Thoracic aorta (tissue), 2 donors: ENCODE measurements at regions not wholly inside any gene's neighbourhood (a gene's known extent, or its start where the extent isn't known, plus 50 kb on each side); places are given as distances from the start of the nearest gene placed in this dataset.

Experiments
- ATAC-seq: fragments of 150-250 bp; one replicate; pipeline ENCODE4 v1.8.0; 2017; ENCODE audit warnings: low read depth; ENCODE audit not compliant: insufficient number of reproducible peaks, low FRiP score
- DNase-seq: peaks from one replicate; pipeline ENCODE4 v3.0.0-alpha.2; 2020; ENCODE audit warnings: low spot score
- H3K27ac ChIP-seq, 2 donors: fragments of 200-600 bp; sonication (generic); 1 replicate in 1 of 2; 2 replicates in 1 of 2; pipeline ENCODE4 v1.5.1; 2016; ENCODE audit warnings: mild to moderate bottlenecking in 2 of 2, moderate library complexity in 2 of 2
- H3K27me3 ChIP-seq: fragments of 200-600 bp; sonication (generic); replicated peaks from 2 replicates; pipeline ENCODE4 v1.6.0; 2016; ENCODE audit warnings: mild to moderate bottlenecking; ENCODE audit not compliant: insufficient read depth
- H3K36me3 ChIP-seq: fragments of 200-600 bp; sonication (generic); one replicate; pipeline ENCODE4 v1.5.1; 2016
- H3K4me1 ChIP-seq, 2 donors: fragments of 200-600 bp; sonication (generic); 1 replicate in 1 of 2; 2 replicates in 1 of 2; pipeline versions ENCODE4 v1.5.1 to v1.6.0; 2016; ENCODE audit warnings: low read depth in 2 of 2, mild to moderate bottlenecking in 1 of 2; ENCODE audit not compliant: control insufficient read depth in 1 of 2
- H3K4me3 ChIP-seq: fragments of 200-600 bp; sonication (generic); 2 replicates; pipeline ENCODE4 v1.5.1; 2016; ENCODE audit warnings: mild to moderate bottlenecking
- H3K9me3 ChIP-seq: fragments of 200-600 bp; sonication (generic); 2 replicates; pipeline ENCODE4 v1.5.1; 2016
- CTCF ChIP-seq: fragments of 200-600 bp; sonication (generic); IDR thresholded peaks from one replicate; pipeline ENCODE4 v1.5.1; 2019; ENCODE audit warnings: antibody characterized with exemption

- Histone ChIP-seq H3K4me3 (no peak overlapping the region), H3K36me3 (no peaks in the 10 kb centered on the region), H3K4me1 (no peaks in the 10 kb centered on the region), H3K9me3 (no peaks in the 10 kb centered on the region), H3K27me3 (no peaks in the 10 kb centered on the region), H3K27ac (no peak overlapping the region)
- ATAC-seq (no peak), DNase-seq (no peak)
- TF ChIP-seq CTCF, result no peak
These were observed 60.7 kb upstream of the GZMB start for GRCh38 chr14:24694680-24695079.

- no peak for ATAC-seq
- DNase-seq, result no peak
- Histone ChIP-seq H3K27me3 (no peaks in the 10 kb centered on the region), H3K36me3 (no peaks in the 10 kb centered on the region), H3K9me3 (no peaks in the 10 kb centered on the region), H3K27ac (no peak overlapping the region), H3K4me3 (no peak overlapping the region), H3K4me1 (no peaks in the 10 kb centered on the region)
- TF ChIP-seq CTCF, result no peak
These were observed 60.0 kb upstream of the GZMB start for GRCh38 chr14:24693983-24694382.

- DNase-seq (no peak), ATAC-seq (no peak)
- Histone ChIP-seq H3K27me3 (no peaks in the 10 kb centered on the region), H3K4me3 (no peak overlapping the region), H3K36me3 (no peaks in the 10 kb centered on the region), H3K4me1 (no peaks in the 10 kb centered on the region), H3K27ac (no peak overlapping the region), H3K9me3 (no peaks in the 10 kb centered on the region)
- no peak for TF ChIP-seq CTCF
These were observed 59.4 kb upstream of the GZMB start for GRCh38 chr14:24693353-24693737.

GRCh38 chr14:24692382-24693352 lies 58.7 kb upstream of the GZMB start:
- H3K4me3 ChIP-seq, result no peak overlapping the region
- no peaks in the 10 kb centered on the region for H3K27me3 ChIP-seq
- H3K9me3 ChIP-seq, result no peaks in the 10 kb centered on the region
- no peak overlapping the region for H3K27ac ChIP-seq
- H3K4me1 ChIP-seq, result no peaks in the 10 kb centered on the region
- DNase-seq, result no peak
- H3K36me3 ChIP-seq, result no peaks in the 10 kb centered on the region
- no peak for TF ChIP-seq CTCF
- no peak for ATAC-seq

- Histone ChIP-seq H3K27me3 (no peaks in the 10 kb centered on the region), H3K27ac (no peak overlapping the region), H3K9me3 (no peaks in the 10 kb centered on the region), H3K4me1 (no peaks in the 10 kb centered on the region), H3K36me3 (no peaks in the 10 kb centered on the region), H3K4me3 (no peak overlapping the region)
- no peak for DNase-seq
- TF ChIP-seq CTCF, result no peak
- ATAC-seq, result no peak
These were observed 56.5 kb upstream of the GZMB start for GRCh38 chr14:24690492-24690891.
